Left renal cortex interstitium (tissue), 4 donors: ENCODE measurements at regions not wholly inside any gene's neighbourhood (a gene's known extent, or its start where the extent isn't known, plus 50 kb on each side); places are given as distances from the start of the nearest gene placed in this dataset.
"Not testable (repeated sequence)": the region's sequence is repeated elsewhere in the genome, so short reads cannot be mapped to it uniquely, and the experiment has no call there.

ENCODE experiments used
- DNase-seq, 4 donors: peaks; one replicate each; pipeline ENCODE4 v3.0.0-alpha.2; 2013; ENCODE audit warnings: low read depth in 4 of 4, low spot score in 2 of 4, missing footprints in 1 of 4

GRCh38 chr6:170087941-170088581, 202.8 kb downstream of the DLL1 start:
- DNase-seq = no peak

- not testable (repeated sequence) for DNase-seq
Observed at GRCh38 chr6:170087421-170087780, 203.5 kb downstream of the DLL1 start.

GRCh38 chr6:170086639-170087420, 204.0 kb downstream of the DLL1 start:
- no peak for DNase-seq

- no peak for DNase-seq
Observed at GRCh38 chr6:170085475-170086401, 205.1 kb downstream of the DLL1 start.

- DNase-seq = no peak
Observed at GRCh38 chr6:170084166-170084730, 206.6 kb downstream of the DLL1 start.

- DNase-seq = no peak
Observed at GRCh38 chr6:170083236-170084051, 207.4 kb downstream of the DLL1 start.

GRCh38 chr6:170082531-170083187, 208.2 kb downstream of the DLL1 start:
- DNase-seq = no peak

- DNase-seq = no peak
Observed at GRCh38 chr6:170082067-170082466, 208.8 kb downstream of the DLL1 start.

- no peak for DNase-seq
Observed at GRCh38 chr6:170081556-170081955, 209.3 kb downstream of the DLL1 start.

- no peak for DNase-seq
Observed at GRCh38 chr6:170080828-170081371, 210.0 kb downstream of the DLL1 start.

- no peak for DNase-seq
Observed at GRCh38 chr6:170080169-170080827, 210.6 kb downstream of the DLL1 start.

- DNase-seq = no peak
Observed at GRCh38 chr6:170076466-170077165, 214.3 kb downstream of the DLL1 start.

- DNase-seq = no peak
Observed at GRCh38 chr6:170075659-170076223, 215.1 kb downstream of the DLL1 start.

- DNase-seq = no peak
Observed at GRCh38 chr6:170074907-170075306, 216.0 kb downstream of the DLL1 start.

- no peak for DNase-seq
Observed at GRCh38 chr6:170074435-170074834, 216.4 kb downstream of the DLL1 start.

- no peak for DNase-seq
Observed at GRCh38 chr6:170073846-170074245, 217.0 kb downstream of the DLL1 start.

GRCh38 chr6:170072246-170072645, 218.6 kb downstream of the DLL1 start:
- no peak for DNase-seq

- no peak for DNase-seq
Observed at GRCh38 chr6:170069611-170070010, 221.3 kb downstream of the DLL1 start.
